GM19372 (cell line): ENCODE measurements at regions not wholly inside any gene's neighbourhood (a gene's known extent, or its start where the extent isn't known, plus 50 kb on each side); places are given as distances from the start of the nearest gene placed in this dataset.

ENCODE experiments used
- ATAC-seq: cut with Tn5 transposase; IDR thresholded peaks from one replicate; pipeline ENCODE4 v1.9.1; 2021; ENCODE audit warnings: mild to moderate bottlenecking, low read depth, moderate library complexity; ENCODE audit not compliant: unreplicated experiment

GRCh38 chr4:162952232-162952631 is 214.5 kb downstream of the NAF1 start:
- ATAC-seq, result no peak

- ATAC-seq, result no peak
Observed at GRCh38 chr4:162945713-162946112, 221.0 kb downstream of the NAF1 start.

GRCh38 chr4:162943263-162943662 is 223.4 kb downstream of the NAF1 start:
- ATAC-seq, result no peak

GRCh38 chr4:162938738-162939485 is 227.8 kb downstream of the NAF1 start:
- ATAC-seq, result no peak

- ATAC-seq, result no peak
Observed at GRCh38 chr4:162935214-162935613, 231.5 kb downstream of the NAF1 start.

- ATAC-seq, result no peak
Observed at GRCh38 chr4:162931286-162931685, 235.4 kb downstream of the NAF1 start.

- no peak for ATAC-seq
Observed at GRCh38 chr4:162921178-162921785, 245.4 kb downstream of the NAF1 start.

- no peak for ATAC-seq
Observed at GRCh38 chr4:162920649-162921048, 246.0 kb downstream of the NAF1 start.

- ATAC-seq, result no peak
Observed at GRCh38 chr4:162912482-162912881, 254.2 kb downstream of the NAF1 start.

GRCh38 chr4:162911349-162911748 is 255.3 kb downstream of the NAF1 start:
- no peak for ATAC-seq

- no peak for ATAC-seq
Observed at GRCh38 chr4:162909952-162910351, 256.7 kb downstream of the NAF1 start.

- no peak for ATAC-seq
Observed at GRCh38 chr4:162894387-162894786, 272.3 kb downstream of the NAF1 start.

GRCh38 chr4:162891788-162892707 is 274.6 kb downstream of the NAF1 start:
- ATAC-seq, result peak; percentile 97

GRCh38 chr4:162878096-162878495 is 288.6 kb downstream of the NAF1 start:
- ATAC-seq, result no peak

- ATAC-seq, result no peak
Observed at GRCh38 chr4:162874748-162875147, 291.9 kb downstream of the NAF1 start.

GRCh38 chr4:162871990-162872389 is 294.7 kb downstream of the NAF1 start:
- ATAC-seq, result no peak

GRCh38 chr4:162869157-162869556 is 297.5 kb downstream of the NAF1 start:
- no peak for ATAC-seq

- no peak for ATAC-seq
Observed at GRCh38 chr4:162866565-162866964, 300.1 kb downstream of the NAF1 start.

GRCh38 chr4:162865102-162865501 is 301.6 kb downstream of the NAF1 start:
- no peak for ATAC-seq

- no peak for ATAC-seq
Observed at GRCh38 chr4:162853788-162854187, 312.9 kb downstream of the NAF1 start.

GRCh38 chr4:162852642-162853041 is 314.0 kb downstream of the NAF1 start:
- ATAC-seq, result no peak
